Epithelial cell of proximal tubule (primary cell): ENCODE measurements at regions not wholly inside any gene's neighbourhood (a gene's known extent, or its start where the extent isn't known, plus 50 kb on each side); places are given as distances from the start of the nearest gene placed in this dataset.

ENCODE experiments used
- DNase-seq: peaks from one replicate; pipeline ENCODE4 v3.0.0-alpha.2; 2011; ENCODE audit warnings: low read depth
- H3K4me3 ChIP-seq: 2 replicates; pipeline ENCODE4 v1.5.1; 2011; ENCODE audit warnings: low read depth, mild to moderate bottlenecking, low read length
- CTCF ChIP-seq: conservative IDR thresholded peaks from 2 replicates; pipeline ENCODE4 v1.5.1; 2012; ENCODE audit warnings: low read depth, mild to moderate bottlenecking, low read length

GRCh38 chr2:19460761-19461160 is 102.3 kb upstream of the OSR1 start:
- no peak overlapping the region for H3K4me3 ChIP-seq
- DNase-seq = no peak
- TF ChIP-seq CTCF = no peak

- no peak overlapping the region for H3K4me3 ChIP-seq
- TF ChIP-seq CTCF = no peak
- no peak for DNase-seq
Measured at GRCh38 chr2:19458427-19459003, 100.1 kb upstream of the OSR1 start.

GRCh38 chr2:19457809-19458208 is 99.4 kb upstream of the OSR1 start:
- no peak overlapping the region for H3K4me3 ChIP-seq
- TF ChIP-seq CTCF = no peak
- DNase-seq = no peak

- TF ChIP-seq CTCF = no peak
- no peak overlapping the region for H3K4me3 ChIP-seq
- no peak for DNase-seq
Measured at GRCh38 chr2:19456705-19457309, 98.4 kb upstream of the OSR1 start.

GRCh38 chr2:19454125-19454524 is 95.7 kb upstream of the OSR1 start:
- TF ChIP-seq CTCF = no peak
- no peak overlapping the region for H3K4me3 ChIP-seq
- DNase-seq = no peak

- no peak for DNase-seq
- TF ChIP-seq CTCF = no peak
- no peak overlapping the region for H3K4me3 ChIP-seq
Measured at GRCh38 chr2:19442731-19443130, 84.3 kb upstream of the OSR1 start.

- TF ChIP-seq CTCF = no peak
- no peak for DNase-seq
- H3K4me3 ChIP-seq = no peak overlapping the region
Measured at GRCh38 chr2:19439081-19439480, 80.7 kb upstream of the OSR1 start.
